ENCODE measurements at regions not wholly inside any gene's neighbourhood (a gene's known extent, or its start where the extent isn't known, plus 50 kb on each side); places are given as distances from the start of the nearest gene placed in this dataset.

DNA sequence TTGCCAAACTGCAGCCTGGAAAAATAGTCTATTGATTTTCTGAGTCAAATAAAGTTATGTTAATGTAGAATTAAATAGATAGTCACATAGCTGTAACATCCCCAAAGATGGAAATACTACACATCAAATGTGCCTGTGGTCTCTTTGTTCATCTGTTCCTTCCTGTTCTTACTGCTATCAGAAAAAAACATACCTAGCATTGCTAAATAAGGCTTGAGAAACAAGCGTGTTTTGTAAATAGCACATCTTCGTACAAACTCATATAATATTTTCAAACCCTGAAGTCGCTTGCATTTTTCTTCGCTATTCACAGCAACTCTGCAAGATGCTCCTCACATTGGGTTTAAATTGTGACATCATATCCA is 116.1 kb downstream of the KLF6 start:
- TF ChIP-seq GLIS3 (CRISPR knock-in tag; IDR thresholded peaks at IDR 0.05) (no peak), ISL1 (CRISPR knock-in tag; IDR thresholded peaks at IDR 0.05) (no peak), ZFP30 (CRISPR knock-in tag; IDR thresholded peaks at IDR 0.05) (no peak)
